ENCODE measurements at regions not wholly inside any gene's neighbourhood (a gene's known extent, or its start where the extent isn't known, plus 50 kb on each side); places are given as distances from the start of the nearest gene placed in this dataset.
A peak's percentile ranks its signal among the peaks of the same experiment; 100 is the strongest.

DNA sequence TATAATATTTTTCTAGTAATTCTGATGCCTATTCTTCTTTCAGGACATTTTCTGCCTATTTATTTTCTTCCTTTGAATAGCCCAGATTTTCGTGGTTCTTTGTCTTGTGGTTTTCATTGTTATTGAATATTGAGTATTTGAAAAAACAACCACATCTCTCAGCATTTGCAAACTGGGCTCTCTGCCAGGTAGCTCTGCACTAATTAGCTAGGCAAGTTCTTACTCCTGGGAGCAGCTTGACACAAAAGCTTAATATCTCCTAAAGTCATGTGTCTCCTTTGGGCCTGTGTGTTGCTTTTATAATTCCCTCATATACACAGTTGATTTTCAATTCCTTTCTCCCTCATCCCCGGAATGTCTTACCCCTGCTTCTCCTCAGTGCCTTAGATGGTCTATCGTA, 413.5 kb upstream of the GRIA3 start:
- H3K9me3 ChIP-seq = no peaks in the 10 kb centered on the region
- H3K4me1 ChIP-seq = 0 out of 2 replicates have a peak, but pooled peaks cover 2% of the 10 kb centered on the region
- H3K4me3 ChIP-seq = no peak overlapping the region
- no peaks in the 10 kb centered on the region for H3K36me3 ChIP-seq (replicated peaks)
- H3K27me3 ChIP-seq (ENCODE audit: low read depth) = no peaks in the 10 kb centered on the region
- in situ Hi-C loops (cut with MboI; ENCODE audit: low sequenced_read_pairs) = no loop called here
- DNase-seq (ENCODE audit: low spot score in 2 of 2) = peak; percentile 74 to 85

- no peak overlapping the region for H3K4me3 ChIP-seq
- no peaks in the 10 kb centered on the region for H3K9me3 ChIP-seq
- DNase-seq (ENCODE audit: low spot score in 2 of 2) = no peak
- in situ Hi-C loops (cut with MboI; ENCODE audit: low sequenced_read_pairs) = no loop called here
- 0 out of 2 replicates have a peak, but pooled peaks cover 2% of the 10 kb centered on the region for H3K4me1 ChIP-seq
- H3K27me3 ChIP-seq (ENCODE audit: low read depth) = no peaks in the 10 kb centered on the region
- H3K36me3 ChIP-seq (replicated peaks) = no peaks in the 10 kb centered on the region
These were observed 412.1 kb upstream of the GRIA3 start for GRCh38 chrX:122771933-122772332.

GRCh38 chrX:122777766-122778165, 406.3 kb upstream of the GRIA3 start:
- Histone ChIP-seq H3K4me1 (0 out of 2 replicates have a peak, but pooled peaks cover 2% of the 10 kb centered on the region), H3K9me3 (no peaks in the 10 kb centered on the region), H3K36me3 (replicated peaks) (no peaks in the 10 kb centered on the region), H3K27me3 (ENCODE audit: low read depth) (no peaks in the 10 kb centered on the region), H3K4me3 (no peak overlapping the region)
- in situ Hi-C loops (cut with MboI; ENCODE audit: low sequenced_read_pairs) = no loop called here
- DNase-seq (ENCODE audit: low spot score in 2 of 2) = no peak

DNA sequence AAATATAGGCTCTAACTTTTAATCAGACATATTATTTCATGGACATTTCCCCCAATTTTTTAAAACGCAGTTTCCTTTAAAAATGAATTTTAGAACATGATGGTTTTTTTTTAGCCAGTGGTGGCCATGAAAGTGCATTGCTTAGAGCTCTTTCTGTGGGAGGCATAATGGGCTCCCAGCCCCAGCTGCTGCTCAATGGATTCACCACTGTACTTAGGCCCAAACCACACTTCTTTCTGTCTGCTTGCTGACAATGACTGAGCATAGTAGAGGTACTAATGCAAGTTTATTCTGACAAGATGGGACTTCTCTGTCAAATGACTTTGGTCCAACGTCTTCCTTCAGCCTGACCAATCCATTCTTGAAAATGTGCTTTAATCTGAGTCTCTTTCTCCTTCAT, 400.2 kb upstream of the GRIA3 start:
- in situ Hi-C loops (cut with MboI; ENCODE audit: low sequenced_read_pairs) = no loop called here
- Histone ChIP-seq H3K4me3 (no peak overlapping the region), H3K27me3 (ENCODE audit: low read depth) (no peaks in the 10 kb centered on the region), H3K36me3 (replicated peaks) (no peaks in the 10 kb centered on the region), H3K9me3 (no peaks in the 10 kb centered on the region), H3K4me1 (no peaks in the 10 kb centered on the region)
- DNase-seq (ENCODE audit: low spot score in 2 of 2) = no peak

GRCh38 chrX:122787231-122787630, 396.8 kb upstream of the GRIA3 start:
- no peak for DNase-seq (ENCODE audit: low spot score in 2 of 2)
- in situ Hi-C loops (cut with MboI; ENCODE audit: low sequenced_read_pairs) = no loop called here
- H3K4me3 ChIP-seq = no peak overlapping the region
- H3K9me3 ChIP-seq = no peaks in the 10 kb centered on the region
- no peaks in the 10 kb centered on the region for H3K27me3 ChIP-seq (ENCODE audit: low read depth)
- H3K36me3 ChIP-seq (replicated peaks) = no peaks in the 10 kb centered on the region
- H3K4me1 ChIP-seq = no peaks in the 10 kb centered on the region; the same call in 1 of the 2 replicates

GRCh38 chrX:122788216-122788615, 395.9 kb upstream of the GRIA3 start:
- no peak for DNase-seq (ENCODE audit: low spot score in 2 of 2)
- Histone ChIP-seq H3K4me1 (no peaks in the 10 kb centered on the region; the same call in 1 of the 2 replicates), H3K27me3 (ENCODE audit: low read depth) (no peaks in the 10 kb centered on the region), H3K4me3 (no peak overlapping the region), H3K36me3 (replicated peaks) (no peaks in the 10 kb centered on the region), H3K9me3 (0 out of 2 replicates have a peak, but pooled peaks cover 2% of the 10 kb centered on the region)
- in situ Hi-C loops (cut with MboI; ENCODE audit: low sequenced_read_pairs) = no loop called here

DNA sequence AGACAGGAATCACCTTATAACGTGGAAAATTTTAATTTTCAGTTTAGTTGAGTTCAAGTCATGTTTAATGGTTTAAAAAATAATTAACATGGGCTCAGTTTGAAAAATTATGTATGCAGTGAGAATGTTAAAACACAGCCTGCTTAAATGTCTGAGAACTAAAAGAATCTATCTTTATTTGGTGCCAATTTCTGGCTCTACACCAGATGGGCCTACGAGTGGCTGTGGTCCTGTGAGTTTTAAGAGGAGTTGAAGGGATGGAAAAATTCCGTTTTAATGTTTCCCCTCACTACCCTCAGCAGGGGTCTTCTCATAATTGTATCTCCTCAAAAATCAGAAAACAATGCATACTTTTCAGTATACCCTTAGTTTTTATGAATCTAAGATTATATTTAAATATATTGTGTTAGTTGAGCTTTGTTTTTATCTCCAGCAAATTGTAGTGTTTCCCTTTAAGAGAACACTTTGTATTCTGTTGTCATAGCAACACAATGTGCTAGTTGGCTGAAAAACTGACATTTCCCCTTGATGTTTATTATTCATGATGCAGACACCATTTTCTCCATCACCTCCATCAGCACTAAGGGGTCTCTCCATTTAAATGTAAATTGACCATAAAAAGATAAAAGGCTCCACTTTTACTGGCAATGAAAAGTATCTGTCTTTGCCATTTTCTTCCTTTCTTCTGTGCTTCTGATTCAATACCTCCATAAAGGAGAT, 393.5 kb upstream of the GRIA3 start:
- DNase-seq (ENCODE audit: low spot score in 2 of 2) = no peak
- Histone ChIP-seq H3K9me3 (0 out of 2 replicates have a peak, but pooled peaks cover 2% of the 10 kb centered on the region), H3K4me1 (no peaks in the 10 kb centered on the region; the same call in 1 of the 2 replicates), H3K4me3 (no peak overlapping the region), H3K36me3 (replicated peaks) (no peaks in the 10 kb centered on the region), H3K27me3 (ENCODE audit: low read depth) (no peaks in the 10 kb centered on the region)
- in situ Hi-C loops (cut with MboI; ENCODE audit: low sequenced_read_pairs) = no loop called here

DNA sequence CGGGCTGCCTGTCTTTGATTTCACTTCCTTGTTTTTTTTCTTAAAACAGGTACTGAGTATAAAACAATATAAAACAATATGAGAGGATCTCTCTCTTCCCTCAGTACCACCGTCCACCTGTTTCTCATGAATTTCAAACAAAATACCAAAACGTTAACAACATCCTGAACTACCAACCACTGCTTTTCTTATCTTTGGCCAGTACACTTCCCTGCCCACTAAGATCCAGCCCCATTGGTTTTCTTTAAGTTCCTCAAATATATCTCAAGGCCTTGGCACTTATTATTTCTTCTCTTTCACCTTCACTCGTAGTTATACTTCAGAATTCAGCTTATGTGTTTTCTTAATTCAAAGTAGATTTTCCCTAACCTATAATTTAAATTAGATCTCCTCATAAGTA, 370.2 kb upstream of the GRIA3 start:
- Histone ChIP-seq H3K27me3 (ENCODE audit: low read depth) (no peaks in the 10 kb centered on the region), H3K9me3 (no peaks in the 10 kb centered on the region), H3K4me1 (no peaks in the 10 kb centered on the region), H3K36me3 (replicated peaks) (no peaks in the 10 kb centered on the region), H3K4me3 (no peak overlapping the region)
- no peak for DNase-seq (ENCODE audit: low spot score in 2 of 2)
- in situ Hi-C loops (cut with MboI; ENCODE audit: low sequenced_read_pairs) = no loop called here

GRCh38 chrX:122816288-122816687, 367.8 kb upstream of the GRIA3 start:
- Histone ChIP-seq H3K4me1 (no peaks in the 10 kb centered on the region), H3K36me3 (replicated peaks) (no peaks in the 10 kb centered on the region), H3K27me3 (ENCODE audit: low read depth) (no peaks in the 10 kb centered on the region), H3K9me3 (peaks cover 3% of the 10 kb centered on the region; the same call in 1 of the 2 replicates), H3K4me3 (no peak overlapping the region)
- DNase-seq (ENCODE audit: low spot score in 2 of 2) = no peak
- in situ Hi-C loops (cut with MboI; ENCODE audit: low sequenced_read_pairs) = no loop called here

GRCh38 chrX:122817321-122817955, 366.6 kb upstream of the GRIA3 start:
- Histone ChIP-seq H3K9me3 (peaks cover 3% of the 10 kb centered on the region; the same call in 1 of the 2 replicates), H3K4me1 (no peaks in the 10 kb centered on the region), H3K4me3 (no peak overlapping the region), H3K27me3 (ENCODE audit: low read depth) (no peaks in the 10 kb centered on the region), H3K36me3 (replicated peaks) (no peaks in the 10 kb centered on the region)
- DNase-seq (ENCODE audit: low spot score in 2 of 2) = no peak
- in situ Hi-C loops (cut with MboI; ENCODE audit: low sequenced_read_pairs) = no loop called here

DNA sequence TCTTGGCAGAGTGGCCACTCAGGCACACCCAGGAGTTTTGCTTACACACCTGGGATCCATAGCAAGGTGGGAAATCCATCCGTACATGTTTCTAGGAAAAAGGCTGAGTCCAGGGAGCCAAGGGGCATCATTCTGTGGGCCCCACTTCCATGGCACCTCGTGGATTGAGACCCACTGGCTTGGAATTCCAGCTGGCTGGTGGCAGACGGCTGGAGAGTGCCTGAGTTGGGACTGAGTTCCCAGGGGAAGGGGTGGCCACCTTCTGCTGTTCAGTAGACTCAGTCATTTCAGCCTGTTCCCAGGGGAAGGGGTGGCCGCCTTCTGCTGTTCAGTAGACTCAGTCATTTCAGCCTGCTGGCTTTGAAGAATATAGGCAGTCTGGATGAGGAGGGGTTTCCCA, 366.0 kb upstream of the GRIA3 start:
- in situ Hi-C loops (cut with MboI; ENCODE audit: low sequenced_read_pairs) = no loop called here
- Histone ChIP-seq H3K4me3 (no peak overlapping the region), H3K9me3 (peaks cover 3% of the 10 kb centered on the region; the same call in 1 of the 2 replicates), H3K4me1 (no peaks in the 10 kb centered on the region), H3K27me3 (ENCODE audit: low read depth) (no peaks in the 10 kb centered on the region), H3K36me3 (replicated peaks) (no peaks in the 10 kb centered on the region)
- DNase-seq (ENCODE audit: low spot score in 2 of 2) = no peak

DNA sequence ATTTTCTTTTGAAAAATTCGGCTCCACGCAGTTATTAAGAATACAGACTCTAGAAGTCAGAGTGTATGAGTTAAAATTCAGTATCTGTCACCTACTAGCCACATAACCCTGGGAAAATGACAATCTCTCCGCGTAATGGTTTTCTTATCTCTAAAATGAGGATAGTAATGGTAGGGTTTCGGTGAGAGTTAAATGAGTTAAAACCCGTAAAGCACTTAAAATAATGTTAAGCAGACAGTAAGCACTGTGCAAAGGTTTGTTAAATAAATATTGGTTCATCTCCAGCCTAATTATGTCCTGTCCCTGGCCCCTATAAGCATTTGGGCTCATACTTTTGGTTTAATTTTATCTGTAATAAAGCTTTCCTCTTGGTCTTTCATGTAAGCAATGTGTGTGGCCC, 350.8 kb upstream of the GRIA3 start:
- Histone ChIP-seq H3K9me3 (no peaks in the 10 kb centered on the region), H3K27me3 (ENCODE audit: low read depth) (no peaks in the 10 kb centered on the region), H3K4me1 (peaks cover 9% of the 10 kb centered on the region), H3K4me3 (no peak overlapping the region), H3K36me3 (replicated peaks) (no peaks in the 10 kb centered on the region)
- in situ Hi-C loops (cut with MboI; ENCODE audit: low sequenced_read_pairs) = no loop called here
- no peak for DNase-seq (ENCODE audit: low spot score in 2 of 2)

GRCh38 chrX:122835886-122836285, 348.2 kb upstream of the GRIA3 start:
- no peak for DNase-seq (ENCODE audit: low spot score in 2 of 2)
- no peak overlapping the region for H3K4me3 ChIP-seq
- no peaks in the 10 kb centered on the region for H3K27me3 ChIP-seq (ENCODE audit: low read depth)
- H3K4me1 ChIP-seq = 0 out of 2 replicates have a peak, but pooled peaks cover 6% of the 10 kb centered on the region
- no peaks in the 10 kb centered on the region for H3K9me3 ChIP-seq
- in situ Hi-C loops (cut with MboI; ENCODE audit: low sequenced_read_pairs) = no loop called here
- H3K36me3 ChIP-seq (replicated peaks) = no peaks in the 10 kb centered on the region

DNA sequence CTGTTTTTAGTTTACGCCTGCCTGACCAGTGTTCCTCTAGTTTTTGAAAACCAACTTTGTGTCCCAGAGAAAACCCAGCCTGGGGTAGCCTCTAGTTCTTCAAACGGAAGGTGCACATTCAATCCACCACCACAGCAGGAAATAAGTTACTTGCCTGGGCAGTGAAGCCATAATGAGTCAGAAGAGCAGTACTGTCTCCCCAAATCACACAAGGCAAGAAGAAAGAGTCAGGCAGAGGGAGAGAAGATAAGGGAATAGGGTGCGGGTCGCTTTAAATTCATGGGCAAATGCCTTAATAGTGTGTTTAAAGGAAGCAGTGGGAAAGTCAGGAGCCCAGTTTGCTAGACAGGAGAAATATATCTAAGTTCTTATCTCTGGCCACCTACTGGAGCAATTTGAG, 333.8 kb upstream of the GRIA3 start:
- no peaks in the 10 kb centered on the region for H3K4me1 ChIP-seq

More for the DNA sequence above, 333.8 kb upstream of the GRIA3 start:
- H3K4me3 ChIP-seq = no peak overlapping the region
- no peaks in the 10 kb centered on the region for H3K9me3 ChIP-seq
- H3K36me3 ChIP-seq (replicated peaks) = no peaks in the 10 kb centered on the region
- in situ Hi-C loops (cut with MboI; ENCODE audit: low sequenced_read_pairs) = no loop called here
- DNase-seq (ENCODE audit: low spot score in 2 of 2) = no peak
- H3K27me3 ChIP-seq (ENCODE audit: low read depth) = no peaks in the 10 kb centered on the region

All from HAP-1 (cell line).